KMS-11 (cell line): ENCODE measurements at regions not wholly inside any gene's neighbourhood (a gene's known extent, or its start where the extent isn't known, plus 50 kb on each side); places are given as distances from the start of the nearest gene placed in this dataset.

ENCODE experiments used
- H2AFZ ChIP-seq: fragments of 200-600 bp; sonication (generic); 2 replicates; pipeline ENCODE4 v1.6.1; 2016; ENCODE audit warnings: antibody characterized with exemption, mixed run types, low read depth
- H3K27ac ChIP-seq: fragments of 200-600 bp; sonication (generic); 2 replicates; pipeline ENCODE4 v1.6.1; 2016; ENCODE audit warnings: mild to moderate bottlenecking, mixed run types
- H3K27me3 ChIP-seq: fragments of 200-600 bp; sonication (generic); 2 replicates; pipeline ENCODE4 v1.6.1; 2017; ENCODE audit warnings: mild to moderate bottlenecking, low read depth, mixed run types, moderate library complexity; ENCODE audit not compliant: insufficient read depth
- H3K36me3 ChIP-seq: fragments of 200-600 bp; sonication (generic); 2 replicates; pipeline ENCODE4 v1.6.1; 2017; ENCODE audit warnings: mild to moderate bottlenecking, mixed run types; ENCODE audit not compliant: insufficient read depth
- H3K4me1 ChIP-seq: fragments of 200-600 bp; sonication (generic); 2 replicates; pipeline ENCODE4 v1.6.1; 2016; ENCODE audit warnings: mild to moderate bottlenecking, low read depth, mixed run types; ENCODE audit not compliant: poor library complexity, severe bottlenecking
- H3K4me2 ChIP-seq: fragments of 200-600 bp; sonication (generic); 2 replicates; pipeline ENCODE4 v1.7.0; 2016; ENCODE audit warnings: mild to moderate bottlenecking, mixed run types
- H3K4me3 ChIP-seq: fragments of 200-600 bp; sonication (generic); IDR thresholded peaks from 2 replicates; pipeline ENCODE4 v1.6.1; 2017; ENCODE audit warnings: low read depth, low read length, mixed read lengths; ENCODE audit not compliant: insufficient read depth
- H3K79me2 ChIP-seq: fragments of 200-600 bp; sonication (generic); 2 replicates; pipeline ENCODE4 v1.6.1; 2016; ENCODE audit warnings: low read depth, mixed run types; ENCODE audit not compliant: insufficient read depth
- H3K9ac ChIP-seq: fragments of 200-600 bp; sonication (generic); 2 replicates; pipeline ENCODE4 v1.6.1; 2016; ENCODE audit warnings: mild to moderate bottlenecking, mixed run types
- H4K20me1 ChIP-seq: fragments of 200-600 bp; sonication (generic); 2 replicates; pipeline ENCODE4 v1.6.1; 2016; ENCODE audit warnings: mild to moderate bottlenecking, mixed run types; ENCODE audit not compliant: insufficient read depth
- CTCF ChIP-seq: fragments of 200-600 bp; sonication (generic); conservative IDR thresholded peaks from 2 replicates; pipeline ENCODE4 v1.6.1; 2017; ENCODE audit warnings: low read depth, mild to moderate bottlenecking, antibody characterized with exemption, low read length, moderate library complexity, mixed read lengths

GRCh38 chr5:57710126-57710525 is 227.5 kb upstream of the ACTBL2 start:
- no peak overlapping the region for H3K27ac ChIP-seq
- no peaks in the 10 kb centered on the region for H3K36me3 ChIP-seq
- no peak overlapping the region for H3K9ac ChIP-seq
- TF ChIP-seq CTCF, result no peak
- no peaks in the 10 kb centered on the region for H3K27me3 ChIP-seq
- no peaks in the 10 kb centered on the region for H3K4me1 ChIP-seq
- H2AFZ ChIP-seq, result no peak overlapping the region
- no peaks in the 10 kb centered on the region for H4K20me1 ChIP-seq
- H3K4me2 ChIP-seq, result no peak overlapping the region
- no peak overlapping the region for H3K4me3 ChIP-seq
- H3K79me2 ChIP-seq, result no peaks in the 10 kb centered on the region

- no peak for TF ChIP-seq CTCF
- Histone ChIP-seq H3K36me3 (no peaks in the 10 kb centered on the region), H3K27me3 (no peaks in the 10 kb centered on the region), H4K20me1 (no peaks in the 10 kb centered on the region), H3K79me2 (no peaks in the 10 kb centered on the region), H3K4me2 (no peak overlapping the region), H3K4me3 (no peak overlapping the region), H2AFZ (no peak overlapping the region), H3K27ac (no peak overlapping the region), H3K4me1 (no peaks in the 10 kb centered on the region), H3K9ac (no peak overlapping the region)
Measured at GRCh38 chr5:57705769-57706168, 223.2 kb upstream of the ACTBL2 start.

GRCh38 chr5:57703721-57704120 is 221.1 kb upstream of the ACTBL2 start:
- Histone ChIP-seq H3K9ac (no peak overlapping the region), H3K4me3 (no peak overlapping the region), H3K4me2 (no peak overlapping the region), H3K27ac (no peak overlapping the region), H3K27me3 (no peaks in the 10 kb centered on the region), H3K79me2 (no peaks in the 10 kb centered on the region), H3K4me1 (no peaks in the 10 kb centered on the region), H4K20me1 (no peaks in the 10 kb centered on the region), H2AFZ (no peak overlapping the region), H3K36me3 (no peaks in the 10 kb centered on the region)
- no peak for TF ChIP-seq CTCF

- H3K27me3 ChIP-seq, result no peaks in the 10 kb centered on the region
- H3K9ac ChIP-seq, result no peak overlapping the region
- no peak overlapping the region for H3K4me3 ChIP-seq
- H3K36me3 ChIP-seq, result no peaks in the 10 kb centered on the region
- no peak overlapping the region for H3K27ac ChIP-seq
- H2AFZ ChIP-seq, result no peak overlapping the region
- no peak overlapping the region for H3K4me2 ChIP-seq
- no peaks in the 10 kb centered on the region for H3K4me1 ChIP-seq
- no peaks in the 10 kb centered on the region for H3K79me2 ChIP-seq
- TF ChIP-seq CTCF, result no peak
- H4K20me1 ChIP-seq, result no peaks in the 10 kb centered on the region
Measured at GRCh38 chr5:57700484-57700883, 217.9 kb upstream of the ACTBL2 start.

GRCh38 chr5:57700072-57700471 is 217.5 kb upstream of the ACTBL2 start:
- no peak overlapping the region for H2AFZ ChIP-seq
- no peak for TF ChIP-seq CTCF
- no peaks in the 10 kb centered on the region for H4K20me1 ChIP-seq
- no peaks in the 10 kb centered on the region for H3K36me3 ChIP-seq
- no peak overlapping the region for H3K9ac ChIP-seq
- H3K4me1 ChIP-seq, result no peaks in the 10 kb centered on the region
- no peak overlapping the region for H3K4me3 ChIP-seq
- H3K27me3 ChIP-seq, result no peaks in the 10 kb centered on the region
- H3K4me2 ChIP-seq, result no peak overlapping the region
- H3K27ac ChIP-seq, result no peak overlapping the region
- H3K79me2 ChIP-seq, result no peaks in the 10 kb centered on the region
